ENCODE measurements at regions not wholly inside any gene's neighbourhood (a gene's known extent, or its start where the extent isn't known, plus 50 kb on each side); places are given as distances from the start of the nearest gene placed in this dataset.
"Not testable (repeated sequence)": the region's sequence is repeated elsewhere in the genome, so short reads cannot be mapped to it uniquely, and the experiment has no call there.

- H3K27ac Mint-ChIP-seq, result not testable (repeated sequence)
These were observed 1247.3 kb downstream of the RPIA start for GRCh38 chr2:89938756-89939155.

GRCh38 chr2:89944267-89944666 lies 1252.8 kb downstream of the RPIA start:
- not testable (repeated sequence) for ATAC-seq (ENCODE audit: low read depth in 2 of 2)

More at GRCh38 chr2:89938756-89939155, 1247.3 kb downstream of the RPIA start:
- H3K4me3 Mint-ChIP-seq, H3K27me3 Mint-ChIP-seq, H3K9me3 Mint-ChIP-seq, H3K36me3 Mint-ChIP-seq: not testable (repeated sequence)
- ATAC-seq (ENCODE audit: low read depth in 2 of 2) (peak; percentile 90 to 92), DNase-seq (peak; percentile 11)
- H3K4me1 Mint-ChIP-seq, result peaks cover 14 to 19% (median 19%) of the 10 kb centered on the region in 3 donors

GRCh38 chr2:89945004-89945616 lies 1253.6 kb downstream of the RPIA start:
- not testable (repeated sequence) for H3K9me3 Mint-ChIP-seq; H3K27ac Mint-ChIP-seq; H3K27me3 Mint-ChIP-seq; H3K36me3 Mint-ChIP-seq; ATAC-seq (ENCODE audit: low read depth in 2 of 2); DNase-seq; H3K4me3 Mint-ChIP-seq
- H3K4me1 Mint-ChIP-seq, result peaks cover 2 to 12% (median 10%) of the 10 kb centered on the region in 3 donors

More at GRCh38 chr2:89944267-89944666, 1252.8 kb downstream of the RPIA start:
- H3K27ac Mint-ChIP-seq, H3K9me3 Mint-ChIP-seq, DNase-seq, H3K4me3 Mint-ChIP-seq, H3K27me3 Mint-ChIP-seq, H3K36me3 Mint-ChIP-seq: not testable (repeated sequence)
- H3K4me1 Mint-ChIP-seq, result peaks cover 2 to 12% (median 10%) of the 10 kb centered on the region in 3 donors

- not testable (repeated sequence) for DNase-seq, H3K27me3 Mint-ChIP-seq, H3K36me3 Mint-ChIP-seq, H3K9me3 Mint-ChIP-seq
- peak; percentile 86 to 88 for ATAC-seq (ENCODE audit: low read depth in 2 of 2)
- Mint-ChIP-seq H3K27ac (peak overlapping the region in 1 of 6 donors; percentile 67), H3K4me1 (peaks cover 2 to 12% (median 10%) of the 10 kb centered on the region in 3 donors), H3K4me3 (peak overlapping the region in 6 of 8 donors; percentile 11 to 85 (median 74))
These were observed 1255.8 kb downstream of the RPIA start for GRCh38 chr2:89947208-89947815.

GRCh38 chr2:89948102-89948501 lies 1256.6 kb downstream of the RPIA start:
- peak; percentile 46 to 49 for ATAC-seq (ENCODE audit: low read depth in 2 of 2)
- H3K9me3 Mint-ChIP-seq, result not testable (repeated sequence)

GRCh38 chr2:89950807-89951206 lies 1259.3 kb downstream of the RPIA start:
- not testable (repeated sequence) for H3K27me3 Mint-ChIP-seq, H3K36me3 Mint-ChIP-seq, H3K4me3 Mint-ChIP-seq, H3K27ac Mint-ChIP-seq, H3K9me3 Mint-ChIP-seq, DNase-seq
- peaks cover 2 to 12% (median 10%) of the 10 kb centered on the region in 3 donors for H3K4me1 Mint-ChIP-seq
- peak; percentile 17 to 29 for ATAC-seq (ENCODE audit: low read depth in 2 of 2)

More at GRCh38 chr2:89948102-89948501, 1256.6 kb downstream of the RPIA start:
- H3K36me3 Mint-ChIP-seq, DNase-seq, H3K27me3 Mint-ChIP-seq, H3K27ac Mint-ChIP-seq: not testable (repeated sequence)
- H3K4me3 Mint-ChIP-seq, result peak overlapping the region in 7 of 8 donors; percentile 35 to 85 (median 53)
- peaks cover 2 to 12% (median 10%) of the 10 kb centered on the region in 3 donors for H3K4me1 Mint-ChIP-seq

GRCh38 chr2:89957236-89957635 lies 1265.8 kb downstream of the RPIA start:
- H3K27me3 Mint-ChIP-seq, H3K4me1 Mint-ChIP-seq, DNase-seq, H3K9me3 Mint-ChIP-seq, H3K4me3 Mint-ChIP-seq, H3K36me3 Mint-ChIP-seq: not testable (repeated sequence)
- H3K27ac Mint-ChIP-seq, result peak overlapping the region in 1 of 6 donors; percentile 9
- peak; percentile 40 to 48 for ATAC-seq (ENCODE audit: low read depth in 2 of 2)

- ATAC-seq (ENCODE audit: low read depth in 2 of 2), result peak; percentile 73 to 74
- H3K4me1 Mint-ChIP-seq, H3K36me3 Mint-ChIP-seq, H3K27me3 Mint-ChIP-seq, H3K4me3 Mint-ChIP-seq, DNase-seq, H3K9me3 Mint-ChIP-seq, H3K27ac Mint-ChIP-seq: not testable (repeated sequence)
These were observed 1268.4 kb downstream of the RPIA start for GRCh38 chr2:89959729-89960378.

- H3K9me3 Mint-ChIP-seq, DNase-seq, H3K36me3 Mint-ChIP-seq, H3K27ac Mint-ChIP-seq, H3K4me1 Mint-ChIP-seq, H3K4me3 Mint-ChIP-seq, H3K27me3 Mint-ChIP-seq: not testable (repeated sequence)
- peak in 1 of 2 donors; percentile 56 for ATAC-seq (ENCODE audit: low read depth in 2 of 2)
These were observed 1269.1 kb downstream of the RPIA start for GRCh38 chr2:89960570-89960969.

GRCh38 chr2:89968567-89968966 lies 1277.1 kb downstream of the RPIA start:
- not testable (repeated sequence) for H3K36me3 Mint-ChIP-seq, H3K9me3 Mint-ChIP-seq, H3K4me1 Mint-ChIP-seq, DNase-seq, H3K27ac Mint-ChIP-seq, H3K27me3 Mint-ChIP-seq
- ATAC-seq (ENCODE audit: low read depth in 2 of 2), result peak; percentile 73 to 84
- H3K4me3 Mint-ChIP-seq, result peak overlapping the region in 2 of 8 donors; percentile 16 to 21

GRCh38 chr2:89969190-89969589 lies 1277.7 kb downstream of the RPIA start:
- peak; percentile 75 to 80 for ATAC-seq (ENCODE audit: low read depth in 2 of 2)
- H3K27me3 Mint-ChIP-seq, DNase-seq: not testable (repeated sequence)

GRCh38 chr2:89973849-89974248 lies 1282.4 kb downstream of the RPIA start:
- DNase-seq, H3K36me3 Mint-ChIP-seq, H3K4me3 Mint-ChIP-seq, H3K27me3 Mint-ChIP-seq, H3K4me1 Mint-ChIP-seq, H3K9me3 Mint-ChIP-seq: not testable (repeated sequence)
- peak; percentile 62 to 64 for ATAC-seq (ENCODE audit: low read depth in 2 of 2)
- H3K27ac Mint-ChIP-seq, result peak overlapping the region in 1 of 6 donors; percentile 19

More at GRCh38 chr2:89969190-89969589, 1277.7 kb downstream of the RPIA start:
- not testable (repeated sequence) for H3K9me3 Mint-ChIP-seq, H3K27ac Mint-ChIP-seq, H3K4me3 Mint-ChIP-seq, H3K36me3 Mint-ChIP-seq, H3K4me1 Mint-ChIP-seq

GRCh38 chr2:89979826-89980537 lies 1288.5 kb downstream of the RPIA start:
- not testable (repeated sequence) for H3K27me3 Mint-ChIP-seq; DNase-seq; H3K4me1 Mint-ChIP-seq; ATAC-seq (ENCODE audit: low read depth in 2 of 2); H3K36me3 Mint-ChIP-seq; H3K9me3 Mint-ChIP-seq; H3K4me3 Mint-ChIP-seq
- peak overlapping the region in 1 of 6 donors; percentile 16 for H3K27ac Mint-ChIP-seq

Data from naive B cell (primary cell).